Small intestine (tissue), 7 donors: ENCODE measurements at regions not wholly inside any gene's neighbourhood (a gene's known extent, or its start where the extent isn't known, plus 50 kb on each side); places are given as distances from the start of the nearest gene placed in this dataset.

Experiments used
- DNase-seq, 2 donors: peaks; one replicate each; pipeline versions ENCODE4 v3.0.0 to v3.0.0-alpha.2; 2013
- FAIRE-seq: peaks from 2 replicates; lab custom pipeline; 2012; peaks lifted over from hg19 to GRCh38; lab: Jason Lieb, UNC
- H3K27ac ChIP-seq, 3 donors: one replicate each; pipeline ENCODE4 v1.5.1; 2013; ENCODE audit warnings: low read length in 2 of 3, mild to moderate bottlenecking in 2 of 3, control low read depth in 1 of 3, inconsistent platforms in 1 of 3, low read depth in 1 of 3, moderate library complexity in 1 of 3
- H3K27me3 ChIP-seq, 3 donors: one replicate each; pipeline ENCODE4 v1.6.1; 2013; ENCODE audit warnings: low read length in 3 of 3, inconsistent platforms in 1 of 3; ENCODE audit not compliant: control insufficient read depth in 3 of 3, insufficient read depth in 3 of 3
- H3K36me3 ChIP-seq, 3 donors: one replicate each; pipeline ENCODE4 v1.6.1; 2013; ENCODE audit warnings: low read length in 3 of 3, inconsistent platforms in 1 of 3, low read depth in 1 of 3, mild to moderate bottlenecking in 1 of 3, moderate library complexity in 1 of 3; ENCODE audit not compliant: control insufficient read depth in 3 of 3, insufficient read depth in 2 of 3
- H3K4me1 ChIP-seq, 3 donors: one replicate each; pipeline ENCODE4 v1.6.1; 2013; ENCODE audit warnings: low read length in 2 of 3, inconsistent platforms in 1 of 3, low read depth in 1 of 3, mild to moderate bottlenecking in 1 of 3, moderate library complexity in 1 of 3; ENCODE audit not compliant: control insufficient read depth in 3 of 3, insufficient read depth in 2 of 3
- H3K4me3 ChIP-seq, 3 donors: one replicate each; pipeline ENCODE4 v1.5.1; 2013; ENCODE audit warnings: low read length in 3 of 3, control low read depth in 1 of 3, inconsistent platforms in 1 of 3, low read depth in 1 of 3, mild to moderate bottlenecking in 1 of 3, moderate library complexity in 1 of 3
- H3K9me3 ChIP-seq, 2 donors: one replicate each; pipeline ENCODE4 v1.6.1; 2013; ENCODE audit warnings: low read depth in 1 of 2, low read length in 1 of 2; ENCODE audit not compliant: control insufficient read depth in 2 of 2, insufficient read depth in 1 of 2
- WGBS, 3 donors: extraction: QIAGEN DNeasy Blood & Tissue Kit; methylation state at CpG; one replicate each; pipeline ENCODE4 v1.1.7; 2013; 5-methylcytosine and 5-hydroxymethylcytosine counted together
- donor health status: healthy with polysubstance abuse.
- donor health status: control.
- donor health status: control.
- donor health status: Bipolar disorder and iron deficiency.
- donor health status: healthy.

GRCh38 chr5:56449071-56449640 is 216.0 kb upstream of the ANKRD55 start:
- Histone ChIP-seq H3K4me1 (peaks cover 0 to 25% (median 3%) of the 10 kb centered on the region in 3 donors), H3K9me3 (peaks cover 0 to 17% of the 10 kb centered on the region in 2 donors), H3K27ac (no peak overlapping the region), H3K36me3 (no peaks in the 10 kb centered on the region), H3K4me3 (no peak overlapping the region), H3K27me3 (no peaks in the 10 kb centered on the region)
- DNase-seq (no peak), FAIRE-seq (no peak)
- WGBS, 3 donors = 86 to 93% (median 91%) methylated on average over 7 of the region's 7 CpGs

- Histone ChIP-seq H3K27ac (peak overlapping the region in 2 of 3 donors; percentile 50 to 63), H3K27me3 (no peaks in the 10 kb centered on the region)
These were observed 214.5 kb upstream of the ANKRD55 start for GRCh38 chr5:56447656-56448055.

DNA sequence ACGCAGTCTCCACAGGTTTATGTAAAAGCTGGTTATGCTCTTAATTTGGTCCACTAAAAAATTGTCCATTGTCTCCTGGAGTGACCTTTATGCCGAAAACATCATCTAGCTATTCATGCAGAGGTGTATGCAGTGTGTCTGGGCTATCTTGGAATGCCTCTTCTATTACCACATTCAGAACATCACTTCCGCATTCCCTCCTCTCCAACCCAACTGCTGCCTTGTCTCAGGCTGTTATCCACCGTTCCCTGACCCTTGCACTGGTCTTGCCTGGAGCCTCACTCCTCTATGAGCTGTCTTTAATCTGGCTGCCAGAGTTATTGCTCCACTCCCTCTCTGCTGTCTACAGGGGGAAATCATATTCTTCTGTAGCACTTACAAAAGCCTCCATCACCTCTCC is 214.1 kb upstream of the ANKRD55 start:
- Histone ChIP-seq H3K4me3 (no peak overlapping the region), H3K36me3 (no peaks in the 10 kb centered on the region), H3K27me3 (no peaks in the 10 kb centered on the region), H3K9me3 (peaks cover 0 to 7% of the 10 kb centered on the region in 2 donors), H3K27ac (peak overlapping the region in 2 of 3 donors; percentile 50 to 80), H3K4me1 (peaks cover 0 to 22% (median 3%) of the 10 kb centered on the region in 3 donors)
- WGBS, 3 donors = 33 to 64% (median 44%) methylated on average over 4 of the region's 4 CpGs
- DNase-seq (peak; percentile 91 to 95), FAIRE-seq (no peak)

More at GRCh38 chr5:56447656-56448055, 214.5 kb upstream of the ANKRD55 start:
- no peaks in the 10 kb centered on the region for H3K36me3 ChIP-seq
- H3K4me3 ChIP-seq = no peak overlapping the region
- FAIRE-seq = no peak
- peaks cover 0 to 22% (median 3%) of the 10 kb centered on the region in 3 donors for H3K4me1 ChIP-seq
- no peak for DNase-seq
- 41 to 70% (median 58%) methylated on average over 4 of the region's 4 CpGs for WGBS, 3 donors
- peaks cover 0 to 7% of the 10 kb centered on the region in 2 donors for H3K9me3 ChIP-seq

DNA sequence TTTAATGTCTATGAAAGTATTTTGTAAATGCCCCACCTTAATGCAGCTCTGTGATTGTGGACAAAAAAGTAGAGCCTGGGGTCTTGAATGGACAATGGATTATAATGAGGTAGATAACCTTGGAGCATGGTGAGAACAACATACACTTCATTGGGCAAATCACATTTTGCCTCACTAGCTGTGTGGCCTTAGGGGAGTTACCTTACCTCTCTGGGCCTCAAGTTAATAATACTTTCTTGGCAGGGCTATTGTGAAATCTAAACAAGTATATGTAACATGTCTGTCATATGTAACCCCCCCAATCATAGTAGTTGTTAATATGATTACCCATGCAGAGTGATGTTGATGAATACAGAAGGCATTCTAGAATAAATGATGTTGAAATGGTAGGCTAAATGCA is 213.6 kb upstream of the ANKRD55 start:
- H3K4me1 ChIP-seq = peaks cover 0 to 22% (median 3%) of the 10 kb centered on the region in 3 donors
- FAIRE-seq = no peak

GRCh38 chr5:56443826-56444225 is 210.7 kb upstream of the ANKRD55 start:
- 85 to 93% (median 91%) methylated on average over 2 of the region's 2 CpGs for WGBS, 3 donors
- no peaks in the 10 kb centered on the region for H3K27me3 ChIP-seq
- no peak overlapping the region for H3K27ac ChIP-seq
- peaks cover 2 to 38% (median 3%) of the 10 kb centered on the region in 3 donors for H3K4me1 ChIP-seq
- FAIRE-seq (no peak), DNase-seq (no peak)
- H3K36me3 ChIP-seq = no peaks in the 10 kb centered on the region
- H3K9me3 ChIP-seq = peaks cover 0 to 7% of the 10 kb centered on the region in 2 donors
- no peak overlapping the region for H3K4me3 ChIP-seq

More for the DNA sequence above, 213.6 kb upstream of the ANKRD55 start:
- no peak for DNase-seq
- Histone ChIP-seq H3K27me3 (no peaks in the 10 kb centered on the region), H3K27ac (peak overlapping the region in 2 of 3 donors; percentile 12 to 80), H3K9me3 (peaks cover 0 to 7% of the 10 kb centered on the region in 2 donors), H3K36me3 (no peaks in the 10 kb centered on the region), H3K4me3 (no peak overlapping the region)

GRCh38 chr5:56440871-56441740 is 208.0 kb upstream of the ANKRD55 start:
- Histone ChIP-seq H3K9me3 (no peaks in the 10 kb centered on the region), H3K4me3 (no peak overlapping the region), H3K4me1 (peaks cover 0 to 17% (median 2%) of the 10 kb centered on the region in 3 donors), H3K27me3 (no peaks in the 10 kb centered on the region), H3K27ac (peak overlapping the region in 1 of 3 donors; percentile 59), H3K36me3 (no peaks in the 10 kb centered on the region)
- DNase-seq (peak; percentile 5 to 74), FAIRE-seq (no peak)
- 42 to 60% (median 53%) methylated on average over 7 of the region's 7 CpGs for WGBS, 3 donors

DNA sequence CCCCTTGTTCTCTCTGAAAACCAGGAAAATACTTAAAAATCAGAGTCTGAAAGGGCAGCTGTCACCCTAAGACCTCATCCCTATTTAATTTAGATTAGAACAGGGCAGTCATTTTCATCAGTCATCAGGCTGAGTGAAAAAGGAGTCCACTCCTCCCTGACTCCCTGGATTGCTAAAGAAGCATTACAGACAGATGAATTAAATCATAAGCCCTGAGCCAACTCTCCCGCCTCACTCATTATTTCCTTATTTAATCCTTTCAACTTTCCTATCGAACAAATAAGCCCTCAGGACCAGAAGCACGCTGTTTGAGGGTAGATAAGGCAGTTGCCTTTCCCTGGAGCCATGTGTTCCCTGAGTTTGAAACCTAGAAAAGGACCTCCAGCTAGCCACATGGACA is 201.9 kb upstream of the ANKRD55 start:
- no peak overlapping the region for H3K27ac ChIP-seq
- 83 to 89% (median 88%) methylated on average over 3 of the region's 3 CpGs for WGBS, 3 donors
- peaks cover 0 to 5% of the 10 kb centered on the region in 2 donors for H3K9me3 ChIP-seq
- H3K4me1 ChIP-seq = peaks cover 0 to 8% (median 0%) of the 10 kb centered on the region in 3 donors
- no peak overlapping the region for H3K4me3 ChIP-seq
- H3K27me3 ChIP-seq = no peaks in the 10 kb centered on the region
- no peak for DNase-seq
- H3K36me3 ChIP-seq = no peaks in the 10 kb centered on the region
- no peak for FAIRE-seq

DNA sequence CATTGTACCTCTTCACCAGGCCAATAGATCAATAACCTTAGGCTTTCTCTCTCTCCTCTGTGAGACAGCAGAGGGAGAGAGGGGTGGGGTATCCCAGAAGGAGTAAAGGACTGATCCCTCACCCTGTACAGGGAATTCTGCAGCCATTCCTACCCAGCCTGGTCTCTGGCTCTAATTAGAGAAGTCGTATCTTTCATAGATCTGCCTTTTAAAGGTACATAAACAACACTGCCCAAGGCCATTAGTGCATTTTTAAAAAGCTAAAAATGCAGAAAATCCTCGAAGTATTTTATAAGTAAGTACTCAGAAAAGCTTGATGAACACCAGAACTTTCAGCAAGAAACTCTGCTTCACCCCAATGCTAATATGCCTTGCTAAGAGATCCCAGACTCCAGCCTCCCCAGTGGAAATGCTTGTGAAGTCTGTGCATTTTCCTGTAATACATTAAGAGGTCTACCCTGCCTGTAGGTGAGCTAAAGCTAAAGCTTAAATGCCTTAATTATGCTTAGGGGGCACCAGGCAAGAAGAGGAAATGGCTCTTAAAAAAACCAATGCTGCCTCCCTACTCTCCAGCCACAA is 200.0 kb upstream of the ANKRD55 start:
- DNase-seq (no peak), FAIRE-seq (no peak)
- no peak overlapping the region for H3K27ac ChIP-seq
- H3K9me3 ChIP-seq = peaks cover 0 to 5% of the 10 kb centered on the region in 2 donors
- no peaks in the 10 kb centered on the region for H3K27me3 ChIP-seq
- no peaks in the 10 kb centered on the region for H3K36me3 ChIP-seq
- peaks cover 0 to 5% (median 0%) of the 10 kb centered on the region in 3 donors for H3K4me1 ChIP-seq
- no peak overlapping the region for H3K4me3 ChIP-seq
- 50 to 73% (median 70%) methylated on average over 2 of the region's 2 CpGs for WGBS, 3 donors
